HUES6 (cell line): ENCODE measurements at regions not wholly inside any gene's neighbourhood (a gene's known extent, or its start where the extent isn't known, plus 50 kb on each side); places are given as distances from the start of the nearest gene placed in this dataset.
"Not testable (repeated sequence)": the region's sequence is repeated elsewhere in the genome, so short reads cannot be mapped to it uniquely, and the experiment has no call there.

ENCODE experiments used
- H3K27ac ChIP-seq: 2 replicates; pipeline ENCODE4 v1.7.0; 2013; ENCODE audit warnings: low read depth, mild to moderate bottlenecking, low read length, inconsistent platforms
- H3K27me3 ChIP-seq: 2 replicates; pipeline ENCODE4 v1.6.1; 2013; ENCODE audit warnings: low read length; ENCODE audit not compliant: control insufficient read depth, insufficient read depth
- H3K36me3 ChIP-seq: 2 replicates; pipeline ENCODE4 v1.6.1; 2013; ENCODE audit warnings: low read length; ENCODE audit not compliant: control insufficient read depth, insufficient read depth
- H3K4me1 ChIP-seq: 2 replicates; pipeline ENCODE4 v1.6.1; 2013; ENCODE audit warnings: low read length; ENCODE audit not compliant: control insufficient read depth, insufficient read depth
- H3K4me3 ChIP-seq: 2 replicates; pipeline ENCODE4 v1.5.1; 2013; ENCODE audit warnings: low read depth, low read length
- H3K9ac ChIP-seq: one replicate; pipeline ENCODE4 v1.6.1; 2013; ENCODE audit warnings: mild to moderate bottlenecking, low read length
- H3K9me3 ChIP-seq: 2 replicates; pipeline ENCODE4 v1.6.1; 2013; ENCODE audit warnings: low read depth, low read length; ENCODE audit not compliant: control insufficient read depth, insufficient read depth

- Histone ChIP-seq H3K36me3 (no peaks in the 10 kb centered on the region), H3K27me3 (no peaks in the 10 kb centered on the region), H3K4me1 (peaks cover 19% of the 10 kb centered on the region; the same call in 1 of the 2 replicates), H3K4me3 (no peak overlapping the region), H3K9me3 (no peaks in the 10 kb centered on the region), H3K27ac (no peak overlapping the region), H3K9ac (no peak overlapping the region)
These were observed 73.8 kb upstream of the EPCAM start for GRCh38 chr2:47295131-47295980.

DNA sequence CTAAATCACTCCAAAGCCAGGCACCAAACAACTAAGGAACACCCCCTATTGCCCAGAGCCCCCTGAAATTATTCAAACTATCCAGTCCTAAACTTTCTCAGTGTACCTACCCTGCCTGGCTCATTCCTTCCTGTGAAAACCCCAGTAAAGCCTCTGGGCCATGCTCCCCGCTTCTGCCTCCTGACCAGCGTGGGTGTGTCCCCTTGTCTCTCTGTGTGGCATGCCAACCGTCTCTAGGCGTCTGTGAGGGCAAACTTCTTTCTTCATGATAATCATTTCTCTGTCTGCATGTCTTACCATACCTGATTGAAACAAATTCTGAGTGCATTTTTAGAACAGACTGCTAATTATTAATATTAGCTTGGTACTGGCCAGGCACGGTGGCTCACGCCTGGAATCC is 75.1 kb upstream of the EPCAM start:
- no peak overlapping the region for H3K9ac ChIP-seq
- H3K4me3 ChIP-seq: no peak overlapping the region
- H3K4me1 ChIP-seq: peaks cover 10% of the 10 kb centered on the region; the same call in 1 of the 2 replicates
- H3K36me3 ChIP-seq: no peaks in the 10 kb centered on the region
- H3K27me3 ChIP-seq: no peaks in the 10 kb centered on the region
- no peak overlapping the region for H3K27ac ChIP-seq
- H3K9me3 ChIP-seq: no peaks in the 10 kb centered on the region

GRCh38 chr2:47288864-47289263 is 80.2 kb upstream of the EPCAM start:
- no peaks in the 10 kb centered on the region for H3K36me3 ChIP-seq
- H3K9me3 ChIP-seq: no peaks in the 10 kb centered on the region
- peaks cover 10% of the 10 kb centered on the region; the same call in 1 of the 2 replicates for H3K4me1 ChIP-seq
- no peak overlapping the region for H3K27ac ChIP-seq
- no peak overlapping the region for H3K9ac ChIP-seq
- H3K27me3 ChIP-seq: no peaks in the 10 kb centered on the region
- H3K4me3 ChIP-seq: no peak overlapping the region

GRCh38 chr2:47283659-47284058 is 85.5 kb upstream of the EPCAM start:
- Histone ChIP-seq H3K4me1 (peaks cover 26% of the 10 kb centered on the region; the same call in 1 of the 2 replicates), H3K9me3 (no peaks in the 10 kb centered on the region), H3K27me3 (no peaks in the 10 kb centered on the region), H3K9ac (peak overlapping the region; percentile 17), H3K27ac (no peak overlapping the region), H3K4me3 (no peak overlapping the region), H3K36me3 (no peaks in the 10 kb centered on the region)

- peak overlapping the region; percentile 34 for H3K9ac ChIP-seq
- H3K4me3 ChIP-seq: no peak overlapping the region
- no peaks in the 10 kb centered on the region for H3K9me3 ChIP-seq
- H3K4me1 ChIP-seq: peaks cover 24% of the 10 kb centered on the region; the same call in 1 of the 2 replicates
- H3K27ac ChIP-seq: peak overlapping the region; percentile 25; the same call in 1 of the 2 replicates
- H3K36me3 ChIP-seq: no peaks in the 10 kb centered on the region
- H3K27me3 ChIP-seq: no peaks in the 10 kb centered on the region
These were observed 86.4 kb upstream of the EPCAM start for GRCh38 chr2:47282621-47283272.

- not testable (repeated sequence) for H3K4me3 ChIP-seq, H3K27me3 ChIP-seq, H3K27ac ChIP-seq, H3K36me3 ChIP-seq, H3K9me3 ChIP-seq, H3K9ac ChIP-seq
- peaks cover 19% of the 10 kb centered on the region; the same call in 1 of the 2 replicates for H3K4me1 ChIP-seq
These were observed 89.6 kb upstream of the EPCAM start for GRCh38 chr2:47279525-47279924.

DNA sequence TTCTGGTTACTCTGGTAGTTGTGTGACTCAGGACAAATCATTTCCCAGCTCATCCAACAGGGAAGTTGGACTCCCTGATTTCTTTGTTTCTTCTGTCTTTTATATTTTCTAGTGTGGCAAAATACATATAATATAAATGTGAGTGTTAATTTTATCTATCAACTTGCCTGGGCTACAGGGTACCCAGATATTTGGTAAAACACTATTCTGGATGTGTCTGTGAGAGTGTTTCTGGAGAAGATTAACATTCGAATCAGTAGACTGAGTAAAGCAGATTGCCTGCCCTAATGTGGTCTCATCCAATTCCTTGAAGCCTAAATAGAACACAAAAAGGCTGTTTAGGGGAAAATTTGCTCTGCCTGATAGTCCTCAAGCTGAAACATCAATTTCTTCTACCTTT is 91.1 kb upstream of the EPCAM start:
- Histone ChIP-seq H3K36me3 (no peaks in the 10 kb centered on the region), H3K27ac (no peak overlapping the region), H3K27me3 (no peaks in the 10 kb centered on the region), H3K4me1 (peaks cover 25% of the 10 kb centered on the region), H3K9ac (no peak overlapping the region), H3K4me3 (no peak overlapping the region), H3K9me3 (no peaks in the 10 kb centered on the region)

- H3K4me1 ChIP-seq: peaks cover 23% of the 10 kb centered on the region
- no peak overlapping the region for H3K4me3 ChIP-seq
- no peaks in the 10 kb centered on the region for H3K36me3 ChIP-seq
- no peaks in the 10 kb centered on the region for H3K9me3 ChIP-seq
- no peaks in the 10 kb centered on the region for H3K27me3 ChIP-seq
- no peak overlapping the region for H3K9ac ChIP-seq
- H3K27ac ChIP-seq: no peak overlapping the region
These were observed 91.9 kb upstream of the EPCAM start for GRCh38 chr2:47277187-47277586.

GRCh38 chr2:47276061-47276460 is 93.0 kb upstream of the EPCAM start:
- Histone ChIP-seq H3K9me3 (no peaks in the 10 kb centered on the region), H3K36me3 (no peaks in the 10 kb centered on the region), H3K27me3 (no peaks in the 10 kb centered on the region), H3K9ac (no peak overlapping the region), H3K27ac (no peak overlapping the region), H3K4me3 (no peak overlapping the region), H3K4me1 (peaks cover 25% of the 10 kb centered on the region)

DNA sequence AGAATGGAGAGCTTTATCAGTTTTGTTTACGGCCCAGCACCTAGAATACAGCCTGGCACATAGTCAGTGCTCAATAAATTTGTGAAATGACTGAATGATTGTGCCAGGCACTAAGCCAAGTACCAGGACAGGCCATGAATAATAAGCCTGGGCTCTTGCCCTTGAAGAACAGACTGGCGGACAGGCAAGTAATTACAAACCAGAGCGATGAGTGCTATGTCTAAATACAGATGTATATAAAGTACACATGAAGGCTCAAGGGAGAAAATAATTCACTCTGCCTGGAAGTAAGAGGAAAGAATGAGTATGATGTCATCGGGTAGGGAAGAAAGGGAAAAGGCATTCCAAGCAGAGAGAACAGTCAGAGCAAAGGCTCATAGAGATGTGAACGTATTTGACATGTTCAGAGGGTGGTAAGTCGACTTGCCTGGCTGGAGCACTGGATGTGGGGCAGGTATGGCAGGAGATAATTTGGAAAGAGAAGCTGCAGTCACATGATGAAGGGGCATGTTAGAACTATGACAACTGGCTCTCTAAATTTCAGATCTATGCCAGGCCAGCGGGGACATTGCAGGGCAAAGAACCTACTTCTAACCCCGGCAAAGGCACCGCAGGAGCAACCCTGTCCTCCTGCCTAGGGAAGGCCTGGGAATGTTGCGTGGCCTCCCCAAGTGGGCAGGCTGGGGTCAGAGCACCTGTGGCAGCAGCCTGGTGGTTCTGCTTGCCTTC is 94.9 kb upstream of the EPCAM start:
- H3K9ac ChIP-seq: no peak overlapping the region
- peaks cover 29% of the 10 kb centered on the region for H3K4me1 ChIP-seq
- no peaks in the 10 kb centered on the region for H3K36me3 ChIP-seq
- H3K27ac ChIP-seq: no peak overlapping the region
- no peak overlapping the region for H3K4me3 ChIP-seq
- no peaks in the 10 kb centered on the region for H3K9me3 ChIP-seq
- H3K27me3 ChIP-seq: no peaks in the 10 kb centered on the region
